HG03521 (cell line): ENCODE measurements at regions not wholly inside any gene's neighbourhood (a gene's known extent, or its start where the extent isn't known, plus 50 kb on each side); places are given as distances from the start of the nearest gene placed in this dataset.

Experiments used
- ATAC-seq: cut with Tn5 transposase; IDR thresholded peaks from one replicate; pipeline ENCODE4 v1.9.1; 2021; ENCODE audit warnings: mild to moderate bottlenecking, moderate library complexity; ENCODE audit not compliant: unreplicated experiment

GRCh38 chr18:37953876-37954275, 388.3 kb upstream of the CELF4 start:
- ATAC-seq, result no peak

- no peak for ATAC-seq
These were observed 382.9 kb upstream of the CELF4 start for GRCh38 chr18:37948471-37948870.

GRCh38 chr18:37946324-37946723, 380.7 kb upstream of the CELF4 start:
- ATAC-seq, result no peak

GRCh38 chr18:37944700-37945270, 379.2 kb upstream of the CELF4 start:
- no peak for ATAC-seq

GRCh38 chr18:37937287-37937686, 371.7 kb upstream of the CELF4 start:
- ATAC-seq, result no peak

GRCh38 chr18:37935086-37935485, 369.5 kb upstream of the CELF4 start:
- ATAC-seq, result no peak

- ATAC-seq, result no peak
These were observed 365.0 kb upstream of the CELF4 start for GRCh38 chr18:37930640-37931039.

GRCh38 chr18:37922162-37922561, 356.6 kb upstream of the CELF4 start:
- ATAC-seq, result no peak

- no peak for ATAC-seq
These were observed 355.3 kb upstream of the CELF4 start for GRCh38 chr18:37920865-37921264.

- no peak for ATAC-seq
These were observed 347.5 kb upstream of the CELF4 start for GRCh38 chr18:37913051-37913450.

GRCh38 chr18:37902344-37902743, 336.7 kb upstream of the CELF4 start:
- ATAC-seq, result no peak

GRCh38 chr18:37900326-37900725, 334.7 kb upstream of the CELF4 start:
- ATAC-seq, result no peak

- no peak for ATAC-seq
These were observed 324.4 kb upstream of the CELF4 start for GRCh38 chr18:37889963-37890362.

GRCh38 chr18:37874721-37875120, 309.1 kb upstream of the CELF4 start:
- no peak for ATAC-seq

- no peak for ATAC-seq
These were observed 307.8 kb upstream of the CELF4 start for GRCh38 chr18:37873416-37873815.

- ATAC-seq, result no peak
These were observed 307.0 kb upstream of the CELF4 start for GRCh38 chr18:37872562-37872961.

- no peak for ATAC-seq
These were observed 306.0 kb upstream of the CELF4 start for GRCh38 chr18:37871561-37871960.

- ATAC-seq, result no peak
These were observed 303.5 kb upstream of the CELF4 start for GRCh38 chr18:37869051-37869450.

- ATAC-seq, result no peak
These were observed 298.5 kb upstream of the CELF4 start for GRCh38 chr18:37864122-37864521.

GRCh38 chr18:37861981-37862380, 296.4 kb upstream of the CELF4 start:
- no peak for ATAC-seq

GRCh38 chr18:37854396-37854795, 288.8 kb upstream of the CELF4 start:
- no peak for ATAC-seq

- no peak for ATAC-seq
These were observed 288.1 kb upstream of the CELF4 start for GRCh38 chr18:37853706-37854105.

- no peak for ATAC-seq
These were observed 286.9 kb upstream of the CELF4 start for GRCh38 chr18:37852464-37852863.
